ENCODE measurements at regions not wholly inside any gene's neighbourhood (a gene's known extent, or its start where the extent isn't known, plus 50 kb on each side); places are given as distances from the start of the nearest gene placed in this dataset.

GRCh38 chr11:42034826-42035225 is 575.4 kb upstream of the LRRC4C start:
- no TSS peak for BruUV-seq (replicated peaks)
- H3K4me3 ChIP-seq (ENCODE audit: low read depth, low read length, poor library complexity, severe bottlenecking), result no peak overlapping the region
- no peaks in the 10 kb centered on the region for H3K36me3 ChIP-seq (ENCODE audit: insufficient read depth, low read length)
- intact Hi-C loops (cut with micrococcal nuclease; ENCODE audit: unreplicated experiment), result no loop called here
- H3K4me2 ChIP-seq (ENCODE audit: low read length), result no peak overlapping the region
- ChIA-PET POLR2A (no interaction called here), CTCF (ENCODE audit: unreplicated experiment) (no interaction called here)
- no peak overlapping the region for H2AFZ ChIP-seq (ENCODE audit: low read length)
- TF ChIP-seq EZH2phosphoT487 (IDR thresholded peaks at IDR 0.05; ENCODE audit: borderline replicate concordance, low read depth, low read length), result no peak
- TF ChIP-seq CTCF (conservative IDR thresholded peaks at IDR 0.05; ENCODE audit: low read length), result no peak
- no peak overlapping the region for H3K27ac ChIP-seq (ENCODE audit: low read depth, low read length, poor library complexity, severe bottlenecking)
- no peaks in the 10 kb centered on the region for H3K9me2 ChIP-seq (ENCODE audit: insufficient read depth, low read length)
- no peaks in the 10 kb centered on the region for H4K20me1 ChIP-seq (ENCODE audit: insufficient read depth, low read length)
- no peak for DNase-seq (ENCODE audit: low spot score)
- H3K4me1 ChIP-seq (ENCODE audit: insufficient read depth, low read length, poor library complexity, severe bottlenecking), result no peaks in the 10 kb centered on the region
- no peaks in the 10 kb centered on the region for H3K9me3 ChIP-seq (ENCODE audit: low read length)
- H3K79me2 ChIP-seq (ENCODE audit: insufficient read depth, low read depth, low read length), result no peaks in the 10 kb centered on the region

- Histone ChIP-seq H3K36me3 (ENCODE audit: insufficient read depth, low read length) (no peaks in the 10 kb centered on the region), H3K4me2 (ENCODE audit: low read length) (no peak overlapping the region), H3K4me1 (ENCODE audit: insufficient read depth, low read length, poor library complexity, severe bottlenecking) (no peaks in the 10 kb centered on the region), H3K9me3 (ENCODE audit: low read length) (no peaks in the 10 kb centered on the region), H3K27ac (ENCODE audit: low read depth, low read length, poor library complexity, severe bottlenecking) (no peak overlapping the region), H3K9me2 (ENCODE audit: insufficient read depth, low read length) (no peaks in the 10 kb centered on the region), H3K79me2 (ENCODE audit: insufficient read depth, low read depth, low read length) (no peaks in the 10 kb centered on the region), H3K4me3 (ENCODE audit: low read depth, low read length, poor library complexity, severe bottlenecking) (no peak overlapping the region), H2AFZ (ENCODE audit: low read length) (no peak overlapping the region), H4K20me1 (ENCODE audit: insufficient read depth, low read length) (no peaks in the 10 kb centered on the region)
- no peak for DNase-seq (ENCODE audit: low spot score)
- intact Hi-C loops (cut with micrococcal nuclease; ENCODE audit: unreplicated experiment), result no loop called here
- CTCF ChIA-PET (ENCODE audit: unreplicated experiment), result no interaction called here
- BruUV-seq (replicated peaks), result no TSS peak
- POLR2A ChIA-PET, result no interaction called here
- TF ChIP-seq EZH2phosphoT487 (IDR thresholded peaks at IDR 0.05; ENCODE audit: borderline replicate concordance, low read depth, low read length) (no peak), CTCF (conservative IDR thresholded peaks at IDR 0.05; ENCODE audit: low read length) (no peak)
Observed at GRCh38 chr11:42036201-42036600, 576.7 kb upstream of the LRRC4C start.

- CTCF ChIA-PET (ENCODE audit: unreplicated experiment), result no interaction called here
- no peaks in the 10 kb centered on the region for H4K20me1 ChIP-seq (ENCODE audit: insufficient read depth, low read length)
- H3K36me3 ChIP-seq (ENCODE audit: insufficient read depth, low read length), result no peaks in the 10 kb centered on the region
- no peak overlapping the region for H3K4me2 ChIP-seq (ENCODE audit: low read length)
- H3K4me3 ChIP-seq (ENCODE audit: low read depth, low read length, poor library complexity, severe bottlenecking), result no peak overlapping the region
- intact Hi-C loops (cut with micrococcal nuclease; ENCODE audit: unreplicated experiment), result no loop called here
- POLR2A ChIA-PET, result interaction anchor here (0.6 kb wide), 1 partner anchor 115 kb away, joined by 3 read pairs; no protein-coding TSS in a partner anchor
- H2AFZ ChIP-seq (ENCODE audit: low read length), result no peak overlapping the region
- no peaks in the 10 kb centered on the region for H3K79me2 ChIP-seq (ENCODE audit: insufficient read depth, low read depth, low read length)
- no peak for DNase-seq (ENCODE audit: low spot score)
- no peaks in the 10 kb centered on the region; the same call in 1 of the 2 replicates for H3K9me3 ChIP-seq (ENCODE audit: low read length)
- H3K4me1 ChIP-seq (ENCODE audit: insufficient read depth, low read length, poor library complexity, severe bottlenecking), result no peaks in the 10 kb centered on the region
- no TSS peak for BruUV-seq (replicated peaks)
- H3K27ac ChIP-seq (ENCODE audit: low read depth, low read length, poor library complexity, severe bottlenecking), result no peak overlapping the region
- no peaks in the 10 kb centered on the region for H3K9me2 ChIP-seq (ENCODE audit: insufficient read depth, low read length)
- TF ChIP-seq EZH2phosphoT487 (IDR thresholded peaks at IDR 0.05; ENCODE audit: borderline replicate concordance, low read depth, low read length), result no peak
- no peak for TF ChIP-seq CTCF (conservative IDR thresholded peaks at IDR 0.05; ENCODE audit: low read length)
Observed at GRCh38 chr11:42043312-42043711, 583.9 kb upstream of the LRRC4C start.

Data from OCI-LY7 (cell line).